ENCODE measurements at regions not wholly inside any gene's neighbourhood (a gene's known extent, or its start where the extent isn't known, plus 50 kb on each side); places are given as distances from the start of the nearest gene placed in this dataset.

DNA sequence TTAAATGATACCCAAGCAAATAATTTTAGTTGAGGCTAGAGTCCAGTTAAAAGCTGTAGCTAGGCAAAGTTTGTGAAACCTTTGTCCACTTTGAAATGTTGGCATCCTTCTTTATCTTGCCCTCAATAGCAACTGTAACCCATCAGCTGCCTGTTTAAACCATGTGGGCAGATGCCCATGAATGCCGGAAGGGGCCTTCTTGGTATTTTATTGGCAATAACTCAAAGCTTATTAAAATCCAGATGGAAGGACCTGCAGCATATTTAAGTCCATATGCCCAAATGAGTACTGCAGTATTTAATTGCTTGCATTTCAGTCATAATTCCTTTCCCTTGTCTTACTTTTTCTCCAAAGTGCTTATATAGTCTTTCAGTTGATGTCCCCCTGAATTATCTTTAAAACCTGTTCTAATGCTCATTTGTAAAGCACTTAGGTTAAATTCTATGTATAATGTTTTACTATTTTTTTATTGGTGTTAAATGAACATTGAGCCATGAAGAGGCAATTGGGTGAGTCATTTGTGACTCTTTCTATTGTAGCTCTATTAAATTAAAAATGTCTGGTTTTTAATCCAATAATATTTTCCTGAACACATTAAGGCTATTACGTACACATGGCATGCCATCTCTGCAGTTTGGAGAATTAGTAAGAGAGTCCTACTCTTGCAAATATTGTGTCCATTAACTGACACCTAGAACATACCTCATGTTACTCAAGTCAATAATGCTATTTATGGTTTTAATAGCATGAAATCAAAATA lies 225.3 kb downstream of the KCNJ2 start:
- intact Hi-C loops (cut with micrococcal nuclease): no loop called here
- no peak for DNase-seq
- peaks cover 5% of the 10 kb centered on the region for H3K9me3 Mint-ChIP-seq
- H3K4me1 Mint-ChIP-seq (ENCODE audit: low read depth): no peaks in the 10 kb centered on the region
- H3K36me3 Mint-ChIP-seq (ENCODE audit: low read depth): no peaks in the 10 kb centered on the region
- peaks cover 1% of the 10 kb centered on the region for H3K27me3 Mint-ChIP-seq (ENCODE audit: low read depth)
- no peak overlapping the region for H3K4me3 Mint-ChIP-seq
- CTCF ChIA-PET: no interaction called here
- H3K27ac Mint-ChIP-seq: no peak overlapping the region

DNA sequence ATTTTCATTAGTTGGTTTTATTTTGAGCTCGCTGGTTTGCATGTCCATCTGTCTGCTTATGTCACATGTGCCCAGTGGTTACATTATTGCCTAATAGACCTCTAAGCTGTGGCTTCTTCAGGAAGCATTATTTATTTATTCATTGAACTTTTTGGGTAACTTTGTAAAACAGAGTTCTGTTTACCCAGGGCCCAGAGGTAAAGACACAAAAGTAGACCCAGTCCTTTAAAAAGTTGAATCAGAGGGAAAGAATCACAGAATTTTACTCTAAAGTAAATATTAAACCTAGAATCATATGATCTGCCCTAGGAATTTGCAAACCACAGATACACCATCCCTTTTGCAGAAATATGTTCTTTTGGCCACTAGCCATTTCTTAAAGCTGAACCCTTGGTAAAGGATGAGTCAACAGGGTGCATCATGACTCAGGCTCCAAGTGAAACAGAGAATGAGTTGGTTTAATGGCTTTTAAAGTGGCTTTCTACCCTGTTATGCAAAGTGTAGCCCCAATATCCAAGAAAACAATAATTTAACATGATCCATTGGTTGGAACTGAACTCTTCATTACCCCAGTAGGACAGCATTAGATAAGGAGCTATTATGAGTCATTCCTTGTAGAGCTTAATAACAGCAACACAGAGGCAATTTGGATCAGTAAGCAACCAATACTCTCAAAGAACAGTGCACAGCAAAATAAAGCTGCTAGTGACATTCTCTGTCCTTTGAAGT lies 236.3 kb downstream of the KCNJ2 start:
- no peaks in the 10 kb centered on the region for H3K36me3 Mint-ChIP-seq (ENCODE audit: low read depth)
- H3K4me1 Mint-ChIP-seq (ENCODE audit: low read depth): no peaks in the 10 kb centered on the region
- H3K27me3 Mint-ChIP-seq (ENCODE audit: low read depth): no peaks in the 10 kb centered on the region
- H3K9me3 Mint-ChIP-seq: peaks cover 3% of the 10 kb centered on the region
- DNase-seq: no peak
- intact Hi-C loops (cut with micrococcal nuclease): no loop called here
- H3K4me3 Mint-ChIP-seq: no peak overlapping the region
- no peak overlapping the region for H3K27ac Mint-ChIP-seq
- CTCF ChIA-PET: interaction anchor here (0.7 to 0.8 kb wide), 3 partner anchors 15 to 192 kb away, joined by 3 read pairs; no protein-coding TSS in a partner anchor

DNA sequence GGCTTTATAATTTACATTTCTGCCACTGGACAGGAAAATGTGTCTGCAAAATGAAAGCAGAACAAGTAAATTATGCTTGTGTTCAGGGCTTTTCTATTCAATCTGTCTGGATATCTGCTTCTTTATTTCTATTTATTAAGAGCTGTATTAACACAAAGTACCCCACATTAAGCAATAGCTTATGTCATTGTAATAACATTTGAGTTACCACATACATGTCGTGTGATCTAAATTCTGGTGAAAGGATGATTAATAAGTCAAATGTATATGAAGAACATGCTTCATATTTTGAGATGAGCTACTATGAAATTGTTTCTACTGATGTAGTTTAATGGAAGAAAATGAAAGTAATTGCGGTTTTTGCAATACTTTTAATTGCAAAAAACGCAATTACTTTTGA lies 238.2 kb downstream of the KCNJ2 start:
- no peaks in the 10 kb centered on the region for H3K36me3 Mint-ChIP-seq (ENCODE audit: low read depth)
- peaks cover 5% of the 10 kb centered on the region for H3K9me3 Mint-ChIP-seq
- intact Hi-C loops (cut with micrococcal nuclease): no loop called here
- no peak for DNase-seq
- CTCF ChIA-PET: no interaction called here
- H3K4me3 Mint-ChIP-seq: no peak overlapping the region
- no peaks in the 10 kb centered on the region for H3K27me3 Mint-ChIP-seq (ENCODE audit: low read depth)
- no peaks in the 10 kb centered on the region for H3K4me1 Mint-ChIP-seq (ENCODE audit: low read depth)
- H3K27ac Mint-ChIP-seq: no peak overlapping the region

DNA sequence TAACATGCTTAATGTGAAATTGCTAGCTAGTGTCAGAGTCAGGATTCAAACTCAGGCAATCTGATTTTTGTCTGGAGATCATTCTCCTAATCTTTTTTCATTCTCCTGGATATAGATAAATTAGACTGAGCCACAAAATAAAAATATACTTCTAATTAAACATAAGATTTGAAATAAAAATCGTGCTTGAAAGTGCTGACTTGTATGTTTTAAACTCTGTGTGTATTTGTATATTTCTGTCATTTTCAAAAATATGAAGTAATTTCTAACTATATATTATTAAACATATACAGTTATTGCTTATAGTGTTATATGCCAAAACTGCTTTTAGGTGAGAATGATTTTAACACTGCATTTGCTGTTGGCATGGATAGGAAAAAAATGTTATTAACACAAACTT lies 239.4 kb downstream of the KCNJ2 start:
- Mint-ChIP-seq H3K4me1 (ENCODE audit: low read depth) (no peaks in the 10 kb centered on the region), H3K36me3 (ENCODE audit: low read depth) (no peaks in the 10 kb centered on the region)
- CTCF ChIA-PET: no interaction called here

DNA sequence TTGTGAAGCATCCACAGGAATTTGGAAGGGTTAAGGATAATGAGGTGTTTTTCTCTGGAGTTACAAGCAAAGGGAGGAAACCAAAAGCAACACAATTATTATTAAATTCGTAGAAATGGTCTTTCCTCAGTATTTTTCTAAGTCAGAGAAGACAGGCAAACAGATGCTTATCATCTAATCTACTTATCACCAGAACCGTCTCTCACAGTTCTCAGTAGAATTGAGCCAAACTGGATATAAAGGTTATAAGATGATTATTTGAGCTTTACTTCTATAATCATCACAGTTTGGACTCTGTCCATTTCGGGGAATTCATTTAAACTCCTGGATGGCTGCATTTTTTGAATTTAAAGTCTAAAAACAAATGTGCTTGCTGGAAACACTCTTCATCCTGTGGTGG lies 245.0 kb downstream of the KCNJ2 start:
- Mint-ChIP-seq H3K36me3 (ENCODE audit: low read depth) (no peaks in the 10 kb centered on the region), H3K4me3 (no peak overlapping the region), H3K27ac (no peak overlapping the region), H3K27me3 (ENCODE audit: low read depth) (no peaks in the 10 kb centered on the region), H3K4me1 (ENCODE audit: low read depth) (no peaks in the 10 kb centered on the region), H3K9me3 (peaks cover 3% of the 10 kb centered on the region)
- intact Hi-C loops (cut with micrococcal nuclease): no loop called here
- no peak for DNase-seq
- CTCF ChIA-PET: no interaction called here

More for the DNA sequence above, 239.4 kb downstream of the KCNJ2 start:
- Mint-ChIP-seq H3K9me3 (peaks cover 5% of the 10 kb centered on the region), H3K4me3 (no peak overlapping the region), H3K27me3 (ENCODE audit: low read depth) (no peaks in the 10 kb centered on the region), H3K27ac (no peak overlapping the region)
- intact Hi-C loops (cut with micrococcal nuclease): no loop called here
- no peak for DNase-seq

DNA sequence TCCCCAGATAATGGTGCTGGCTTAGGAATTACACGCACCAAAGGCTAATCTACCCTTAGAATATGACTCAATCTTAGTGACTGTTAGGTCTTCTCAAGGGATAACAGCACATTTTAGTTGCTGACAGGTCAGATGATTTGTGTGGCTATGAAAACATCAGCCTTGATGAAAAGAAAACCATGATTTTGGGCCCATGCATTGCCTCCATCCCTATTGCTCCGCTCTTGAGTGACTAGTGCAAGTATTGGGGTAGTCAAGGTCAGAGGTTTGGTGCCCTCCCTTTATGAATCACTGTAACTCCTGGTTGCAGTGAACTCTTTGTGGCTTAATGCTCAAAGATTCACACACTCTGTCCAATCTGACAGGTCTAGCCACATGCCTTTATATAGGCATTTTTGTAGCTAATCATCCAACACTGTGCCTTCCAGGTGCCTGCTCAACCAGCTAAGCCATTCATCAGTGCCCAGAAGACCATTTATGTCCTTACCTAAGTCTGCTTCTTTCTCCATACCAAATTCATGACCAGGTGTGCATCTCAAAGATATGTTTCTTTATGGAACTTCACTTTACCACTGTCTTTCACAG lies 251.6 kb downstream of the KCNJ2 start:
- H3K27me3 Mint-ChIP-seq (ENCODE audit: low read depth): no peaks in the 10 kb centered on the region
- intact Hi-C loops (cut with micrococcal nuclease): no loop called here
- H3K4me3 Mint-ChIP-seq: no peak overlapping the region
- CTCF ChIA-PET: no interaction called here
- H3K4me1 Mint-ChIP-seq (ENCODE audit: low read depth): no peaks in the 10 kb centered on the region
- H3K27ac Mint-ChIP-seq: no peak overlapping the region
- no peaks in the 10 kb centered on the region for H3K36me3 Mint-ChIP-seq (ENCODE audit: low read depth)
- no peak for DNase-seq
- H3K9me3 Mint-ChIP-seq: no peaks in the 10 kb centered on the region

DNA sequence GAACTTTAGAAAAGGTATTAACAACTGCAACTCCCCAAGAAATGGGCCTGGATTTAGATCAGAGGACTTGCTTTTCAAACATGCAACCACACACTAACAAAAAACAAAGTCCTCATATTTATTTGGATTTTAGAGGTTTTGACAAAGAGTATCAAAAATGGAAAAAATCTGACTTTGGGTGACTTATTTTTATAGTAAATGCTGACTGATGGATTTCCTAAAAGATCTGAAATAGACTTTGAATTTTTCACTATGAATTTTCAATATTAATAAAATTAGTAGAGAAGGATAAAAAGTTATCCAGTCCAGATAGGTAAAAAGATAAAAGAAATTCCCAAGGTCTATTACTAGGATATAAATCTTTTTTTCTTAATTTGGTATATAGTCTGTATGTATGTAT lies 253.5 kb downstream of the KCNJ2 start:
- Mint-ChIP-seq H3K36me3 (ENCODE audit: low read depth) (no peaks in the 10 kb centered on the region), H3K9me3 (no peaks in the 10 kb centered on the region), H3K4me3 (no peak overlapping the region), H3K4me1 (ENCODE audit: low read depth) (no peaks in the 10 kb centered on the region), H3K27ac (no peak overlapping the region), H3K27me3 (ENCODE audit: low read depth) (peaks cover 3% of the 10 kb centered on the region)
- DNase-seq: no peak
- intact Hi-C loops (cut with micrococcal nuclease): no loop called here
- CTCF ChIA-PET: no interaction called here

DNA sequence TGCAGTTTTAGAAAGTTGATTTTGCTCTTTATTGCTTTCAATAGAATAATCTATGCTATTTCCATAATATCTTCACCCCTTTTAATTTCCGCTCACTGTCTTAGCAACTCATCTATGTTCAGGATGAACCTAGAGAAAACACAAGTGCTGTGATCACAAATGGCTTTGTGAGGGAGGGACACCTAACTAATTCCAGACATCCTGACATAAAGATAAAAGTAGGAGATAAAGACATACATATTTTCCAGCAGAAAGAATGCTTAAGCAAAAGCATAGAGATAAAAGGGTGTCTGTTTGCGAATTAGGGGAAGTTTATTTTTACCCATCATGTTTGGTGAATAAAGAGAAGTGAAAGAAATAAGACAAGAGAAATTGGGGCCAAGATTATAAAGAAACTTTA lies 254.2 kb downstream of the KCNJ2 start:
- H3K27me3 Mint-ChIP-seq (ENCODE audit: low read depth): peaks cover 3% of the 10 kb centered on the region
- CTCF ChIA-PET: no interaction called here

DNA sequence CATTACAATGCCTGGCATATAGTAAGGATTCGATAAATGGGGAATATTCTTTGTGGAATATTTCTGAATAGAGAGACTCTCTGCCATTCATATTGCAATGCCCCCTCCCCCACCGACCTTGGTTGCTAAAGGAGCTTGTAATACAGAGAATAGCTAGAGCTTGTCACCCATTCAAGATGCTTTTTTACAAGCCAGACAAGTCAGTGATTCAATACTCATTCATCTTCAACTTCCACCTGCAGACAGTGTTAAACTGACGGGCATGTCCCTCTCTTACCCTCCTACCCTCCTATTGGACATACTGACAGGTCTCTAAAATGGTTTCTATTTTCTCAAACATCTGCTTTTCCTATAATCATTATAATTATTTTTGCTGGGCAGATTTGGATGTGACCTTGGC lies 257.4 kb downstream of the KCNJ2 start:
- no peak overlapping the region for H3K27ac Mint-ChIP-seq
- no peak for DNase-seq
- peaks cover 3% of the 10 kb centered on the region for H3K27me3 Mint-ChIP-seq (ENCODE audit: low read depth)
- no peaks in the 10 kb centered on the region for H3K9me3 Mint-ChIP-seq
- no peak overlapping the region for H3K4me3 Mint-ChIP-seq
- CTCF ChIA-PET: no interaction called here
- no peaks in the 10 kb centered on the region for H3K4me1 Mint-ChIP-seq (ENCODE audit: low read depth)
- intact Hi-C loops (cut with micrococcal nuclease): no loop called here
- no peaks in the 10 kb centered on the region for H3K36me3 Mint-ChIP-seq (ENCODE audit: low read depth)

More for the DNA sequence above, 254.2 kb downstream of the KCNJ2 start:
- Mint-ChIP-seq H3K36me3 (ENCODE audit: low read depth) (no peaks in the 10 kb centered on the region), H3K27ac (no peak overlapping the region), H3K4me3 (no peak overlapping the region), H3K9me3 (no peaks in the 10 kb centered on the region), H3K4me1 (ENCODE audit: low read depth) (no peaks in the 10 kb centered on the region)
- intact Hi-C loops (cut with micrococcal nuclease): no loop called here
- DNase-seq: no peak

DNA sequence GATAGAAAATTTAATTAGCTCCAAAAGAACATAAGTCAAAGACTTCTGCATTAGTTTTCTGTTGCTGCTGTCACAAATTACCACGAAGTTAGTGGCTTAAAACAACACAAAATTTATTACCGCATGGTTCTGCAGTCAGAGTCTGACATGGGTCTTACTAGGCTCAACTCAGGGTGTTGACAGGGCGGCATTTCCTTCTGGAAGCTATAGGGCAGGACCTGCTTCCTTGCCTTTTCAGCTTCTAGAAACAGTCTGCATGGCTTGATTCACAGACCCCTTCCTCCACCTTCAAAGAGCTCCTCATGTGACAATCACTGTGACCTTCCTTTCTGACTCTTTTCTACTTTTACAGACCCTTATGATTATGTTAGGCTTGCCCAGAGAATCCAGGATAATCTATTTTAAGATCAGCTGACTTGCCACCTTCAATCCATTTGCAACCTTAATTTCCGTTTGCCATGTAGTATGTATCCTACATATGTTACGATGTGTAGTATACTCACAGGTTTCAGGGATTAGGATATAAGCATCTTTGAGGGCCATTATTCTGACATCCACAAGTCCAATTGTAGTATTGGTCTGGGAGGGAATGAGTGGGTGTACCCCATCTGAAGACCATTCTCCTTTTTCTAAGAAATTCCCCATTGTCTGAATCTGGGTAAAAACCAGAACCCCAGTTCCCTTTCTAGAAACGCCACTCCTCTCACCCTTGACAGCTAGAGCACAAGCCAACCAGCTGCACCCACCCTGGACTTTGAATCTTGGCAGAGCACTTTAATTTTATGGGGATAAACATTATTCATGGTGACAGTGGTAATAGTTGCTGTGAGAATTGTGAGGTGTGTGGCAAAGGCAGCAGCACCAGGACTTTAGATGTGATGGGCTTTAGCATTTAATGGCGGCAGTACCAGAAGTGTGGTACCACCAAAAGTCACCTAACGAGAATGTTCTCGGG lies 265.5 kb downstream of the KCNJ2 start:
- CTCF ChIA-PET: no interaction called here
- H3K27me3 Mint-ChIP-seq (ENCODE audit: low read depth): no peaks in the 10 kb centered on the region
- no peak overlapping the region for H3K4me3 Mint-ChIP-seq
- H3K27ac Mint-ChIP-seq: no peak overlapping the region
- no peaks in the 10 kb centered on the region for H3K4me1 Mint-ChIP-seq (ENCODE audit: low read depth)
- peaks cover 3% of the 10 kb centered on the region for H3K9me3 Mint-ChIP-seq
- DNase-seq: no peak
- intact Hi-C loops (cut with micrococcal nuclease): no loop called here
- no peaks in the 10 kb centered on the region for H3K36me3 Mint-ChIP-seq (ENCODE audit: low read depth)

DNA sequence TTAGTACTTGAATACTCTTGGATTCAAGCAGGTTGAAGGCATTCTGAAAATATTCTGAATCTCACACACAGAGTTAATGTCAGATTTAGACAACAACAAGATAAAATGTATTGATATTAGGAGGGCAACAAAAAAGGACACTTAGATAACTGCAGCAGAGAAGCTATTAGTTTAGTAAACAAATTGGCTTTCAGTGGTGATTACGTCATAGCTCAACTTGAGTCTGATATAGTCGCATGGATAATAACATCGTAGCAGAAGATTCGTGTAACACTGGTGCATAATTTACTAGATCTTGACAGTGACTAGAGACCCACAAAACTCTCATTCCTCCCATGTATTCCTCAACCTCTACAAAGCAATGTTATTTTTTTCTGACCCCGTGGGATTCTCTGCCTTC lies 268.3 kb downstream of the KCNJ2 start:
- no peak for DNase-seq
- H3K9me3 Mint-ChIP-seq: peaks cover 3% of the 10 kb centered on the region
- no peak overlapping the region for H3K27ac Mint-ChIP-seq
- no peaks in the 10 kb centered on the region for H3K4me1 Mint-ChIP-seq (ENCODE audit: low read depth)
- no peak overlapping the region for H3K4me3 Mint-ChIP-seq
- CTCF ChIA-PET: no interaction called here
- intact Hi-C loops (cut with micrococcal nuclease): no loop called here
- H3K36me3 Mint-ChIP-seq (ENCODE audit: low read depth): no peaks in the 10 kb centered on the region
- H3K27me3 Mint-ChIP-seq (ENCODE audit: low read depth): no peaks in the 10 kb centered on the region

DNA sequence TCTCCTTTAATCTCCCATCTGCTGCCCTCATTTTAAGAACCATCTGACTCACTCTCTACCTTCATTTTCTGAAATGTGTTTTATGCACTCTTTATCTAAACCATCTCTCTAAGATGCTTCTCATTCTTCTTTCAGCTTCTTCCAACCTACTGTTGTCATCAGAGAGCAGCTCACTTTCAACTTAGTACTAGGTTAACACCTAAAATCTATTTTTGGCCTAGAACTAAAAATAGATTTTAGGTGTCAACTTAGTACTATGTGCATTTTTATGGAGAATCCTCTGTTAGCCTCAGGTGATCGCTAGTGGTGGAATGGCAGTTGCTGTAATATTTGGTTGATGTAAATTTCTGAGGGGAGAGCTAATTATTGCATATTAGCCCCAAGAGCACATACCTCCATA lies 277.1 kb downstream of the KCNJ2 start:
- CTCF ChIA-PET: no interaction called here
- H3K4me1 Mint-ChIP-seq (ENCODE audit: low read depth): no peaks in the 10 kb centered on the region
- H3K4me3 Mint-ChIP-seq: no peak overlapping the region
- H3K27me3 Mint-ChIP-seq (ENCODE audit: low read depth): no peaks in the 10 kb centered on the region
- H3K36me3 Mint-ChIP-seq (ENCODE audit: low read depth): no peaks in the 10 kb centered on the region
- H3K27ac Mint-ChIP-seq: no peak overlapping the region
- intact Hi-C loops (cut with micrococcal nuclease): no loop called here
- H3K9me3 Mint-ChIP-seq: peaks cover 4% of the 10 kb centered on the region
- DNase-seq: no peak

All from activated naive CD4-positive, alpha-beta T cell treated with anti-CD3 and anti-CD28 coated beads for 36 hours (primary cell).